GM06990 (cell line): ENCODE measurements at regions not wholly inside any gene's neighbourhood (a gene's known extent, or its start where the extent isn't known, plus 50 kb on each side); places are given as distances from the start of the nearest gene placed in this dataset.

Source experiments
- DNase-seq: peaks from one replicate; pipeline ENCODE4 v3.0.0-alpha.2; 2011; ENCODE audit not compliant: insufficient read length; ENCODE audit errors: extremely low read depth
- H3K27me3 ChIP-seq: replicated peaks from 2 replicates; pipeline ENCODE4 v1.6.0; 2011; ENCODE audit warnings: low read length; ENCODE audit not compliant: control insufficient read depth, insufficient read depth
- H3K36me3 ChIP-seq: 2 replicates; pipeline ENCODE4 v1.5.1; 2011; ENCODE audit warnings: low read length; ENCODE audit not compliant: control insufficient read depth, insufficient read depth
- H3K4me3 ChIP-seq: replicated peaks from 2 replicates; pipeline ENCODE4 v1.5.1; 2011; ENCODE audit warnings: low read depth, mild to moderate bottlenecking, control low read depth, low read length
- TF ChIP-seq, protein P1 (sequence below): IDR thresholded peaks from 2 replicates; pipeline ENCODE4 v1.5.1; 2011; ENCODE audit warnings: low read length, control low read depth, mild to moderate bottlenecking, inconsistent platforms; ENCODE audit not compliant: insufficient read depth, poor library complexity, severe bottlenecking

DNA sequence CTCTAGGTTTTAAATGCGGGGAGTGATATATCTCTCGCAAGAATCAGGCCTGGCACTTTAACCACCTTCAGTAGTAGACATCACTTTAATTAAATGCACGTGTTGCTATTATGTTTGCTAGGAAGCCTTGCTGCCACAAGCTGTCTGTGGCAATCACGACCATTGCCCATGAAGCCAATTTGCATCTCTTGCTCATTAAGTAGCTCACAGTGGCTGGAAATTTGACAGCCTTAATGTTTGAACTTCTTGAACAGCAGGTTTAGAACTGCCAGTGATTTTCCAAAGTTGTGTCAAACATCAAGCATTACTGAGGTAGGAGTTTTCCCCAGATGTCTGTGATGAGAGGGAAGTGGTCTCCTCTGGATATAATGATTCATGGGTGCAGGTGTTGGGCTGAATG lies 642.3 kb upstream of the CPEB2 start:
- no peak for DNase-seq
- no peaks in the 10 kb centered on the region for H3K27me3 ChIP-seq
- TF ChIP-seq, protein P1, sequence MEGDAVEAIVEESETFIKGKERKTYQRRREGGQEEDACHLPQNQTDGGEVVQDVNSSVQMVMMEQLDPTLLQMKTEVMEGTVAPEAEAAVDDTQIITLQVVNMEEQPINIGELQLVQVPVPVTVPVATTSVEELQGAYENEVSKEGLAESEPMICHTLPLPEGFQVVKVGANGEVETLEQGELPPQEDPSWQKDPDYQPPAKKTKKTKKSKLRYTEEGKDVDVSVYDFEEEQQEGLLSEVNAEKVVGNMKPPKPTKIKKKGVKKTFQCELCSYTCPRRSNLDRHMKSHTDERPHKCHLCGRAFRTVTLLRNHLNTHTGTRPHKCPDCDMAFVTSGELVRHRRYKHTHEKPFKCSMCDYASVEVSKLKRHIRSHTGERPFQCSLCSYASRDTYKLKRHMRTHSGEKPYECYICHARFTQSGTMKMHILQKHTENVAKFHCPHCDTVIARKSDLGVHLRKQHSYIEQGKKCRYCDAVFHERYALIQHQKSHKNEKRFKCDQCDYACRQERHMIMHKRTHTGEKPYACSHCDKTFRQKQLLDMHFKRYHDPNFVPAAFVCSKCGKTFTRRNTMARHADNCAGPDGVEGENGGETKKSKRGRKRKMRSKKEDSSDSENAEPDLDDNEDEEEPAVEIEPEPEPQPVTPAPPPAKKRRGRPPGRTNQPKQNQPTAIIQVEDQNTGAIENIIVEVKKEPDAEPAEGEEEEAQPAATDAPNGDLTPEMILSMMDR: no peak

DNA sequence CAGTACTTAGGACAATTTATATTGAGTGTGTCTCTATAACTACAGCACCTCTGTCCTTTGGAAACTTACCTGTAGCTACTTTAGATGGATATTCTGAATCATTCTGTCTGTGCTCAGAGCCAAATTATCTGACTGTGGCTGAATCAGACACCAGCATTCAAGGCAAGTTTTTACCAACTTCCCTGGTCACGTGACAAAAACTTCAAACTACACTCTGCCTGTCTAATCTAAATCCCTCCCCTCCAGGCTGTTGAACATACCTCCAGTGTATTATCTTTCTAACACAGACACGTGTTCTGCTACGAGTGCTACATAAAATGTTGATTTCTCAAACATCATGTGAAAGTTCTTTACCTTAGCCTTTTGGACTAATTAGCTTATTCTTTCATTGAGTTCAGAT lies 641.2 kb upstream of the CPEB2 start:
- no peak overlapping the region for H3K4me3 ChIP-seq
- TF ChIP-seq, protein P1: no peak
- no peaks in the 10 kb centered on the region for H3K36me3 ChIP-seq
- no peak for DNase-seq
- no peaks in the 10 kb centered on the region for H3K27me3 ChIP-seq

More for the DNA sequence above, 642.3 kb upstream of the CPEB2 start:
- Histone ChIP-seq H3K36me3 (no peaks in the 10 kb centered on the region), H3K4me3 (no peak overlapping the region)

DNA sequence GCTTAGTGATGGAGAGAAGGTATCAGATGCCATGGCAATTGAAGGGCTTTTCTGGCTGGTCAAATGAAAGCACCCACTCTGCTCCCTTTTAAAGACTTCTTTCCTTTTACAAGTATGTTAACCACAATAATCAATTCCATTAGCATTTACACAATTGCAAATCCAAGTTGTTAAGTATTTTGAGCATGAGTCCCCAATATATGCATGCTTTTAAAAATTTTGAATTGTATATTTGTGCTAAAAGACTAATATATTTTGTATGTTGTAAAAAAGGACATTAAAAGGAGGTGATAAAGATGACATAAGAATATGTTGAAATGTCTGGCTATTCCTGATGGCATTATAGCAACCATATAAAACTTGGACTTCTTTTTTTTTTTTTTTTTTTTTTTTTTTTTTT lies 639.9 kb upstream of the CPEB2 start:
- no peaks in the 10 kb centered on the region for H3K36me3 ChIP-seq
- no peak for DNase-seq
- TF ChIP-seq, protein P1: no peak
- H3K4me3 ChIP-seq: no peak overlapping the region
- no peaks in the 10 kb centered on the region for H3K27me3 ChIP-seq

DNA sequence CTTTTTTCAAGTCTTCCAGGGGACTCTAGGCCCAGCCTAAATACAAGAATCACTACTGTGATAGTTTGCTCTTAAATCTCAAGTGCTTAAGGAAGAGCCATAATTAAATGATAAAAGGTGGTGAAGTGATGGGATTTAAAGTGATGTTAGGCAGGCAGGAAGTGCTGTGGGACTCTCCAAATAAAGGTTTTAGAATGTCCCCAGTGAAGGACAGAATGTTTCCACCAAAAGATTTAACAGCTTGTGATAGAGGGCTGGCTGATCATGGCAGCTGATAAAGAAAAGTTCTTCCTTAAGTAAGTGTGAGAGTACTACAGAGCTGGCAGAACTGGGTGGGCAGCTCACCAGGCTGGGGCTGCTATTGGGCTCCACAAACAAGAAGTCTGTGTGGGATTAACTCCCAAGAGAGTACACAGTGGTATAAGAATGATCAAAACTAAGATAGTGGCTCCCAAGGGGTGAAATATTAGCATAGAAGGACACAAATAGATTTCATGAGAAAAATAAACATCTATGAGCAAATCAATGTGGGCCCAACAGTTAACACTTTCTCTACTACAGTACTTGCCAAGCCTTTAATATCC lies 637.2 kb upstream of the CPEB2 start:
- TF ChIP-seq, protein P1: no peak
- Histone ChIP-seq H3K27me3 (no peaks in the 10 kb centered on the region), H3K36me3 (no peaks in the 10 kb centered on the region), H3K4me3 (no peak overlapping the region)
- DNase-seq: no peak

DNA sequence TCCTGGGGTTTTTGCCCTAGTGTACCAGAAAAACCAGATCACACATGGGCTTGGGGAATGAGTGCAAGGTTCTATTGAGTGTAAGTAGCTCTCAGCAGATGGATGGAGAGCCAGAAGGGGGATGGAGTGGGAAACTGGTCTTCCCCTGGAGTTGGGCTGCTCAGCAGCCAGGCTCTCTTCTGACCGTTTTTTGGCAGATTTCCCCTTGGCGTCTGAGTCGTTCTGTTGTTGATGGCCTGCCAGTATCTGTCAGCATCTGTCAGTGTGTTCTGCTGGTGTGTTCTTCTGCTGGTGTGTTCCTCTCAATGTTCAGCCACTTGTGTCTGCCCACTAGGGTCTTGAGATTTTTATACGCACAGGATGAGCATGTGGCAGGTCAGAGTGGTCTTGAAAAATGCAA lies 633.9 kb upstream of the CPEB2 start:
- no peak for DNase-seq
- Histone ChIP-seq H3K36me3 (no peaks in the 10 kb centered on the region), H3K4me3 (no peak overlapping the region), H3K27me3 (no peaks in the 10 kb centered on the region)
- TF ChIP-seq, protein P1: no peak

DNA sequence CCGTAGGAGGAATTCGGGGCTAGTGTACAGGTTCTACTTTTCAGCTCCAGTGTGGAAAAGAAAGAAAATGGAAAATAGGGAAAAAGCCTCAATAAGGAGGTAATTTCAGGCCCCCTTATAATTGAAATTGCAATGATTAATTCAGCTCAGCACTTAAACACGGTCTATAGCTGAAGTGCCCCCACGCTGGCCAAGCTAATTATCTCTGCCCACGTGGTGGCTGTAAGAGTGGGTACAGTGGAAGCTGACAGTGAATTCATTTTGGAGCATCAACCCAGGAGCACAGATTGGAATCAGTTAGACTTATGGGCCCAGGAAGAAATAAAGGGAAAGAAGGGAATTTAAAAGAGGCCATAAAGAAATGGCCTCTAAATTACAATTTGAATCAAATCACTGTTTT lies 631.1 kb upstream of the CPEB2 start:
- TF ChIP-seq, protein P1: no peak
- no peak overlapping the region for H3K4me3 ChIP-seq
- H3K27me3 ChIP-seq: no peaks in the 10 kb centered on the region
- DNase-seq: no peak
- no peaks in the 10 kb centered on the region for H3K36me3 ChIP-seq
